Epithelial cell of proximal tubule (primary cell): ENCODE measurements at regions not wholly inside any gene's neighbourhood (a gene's known extent, or its start where the extent isn't known, plus 50 kb on each side); places are given as distances from the start of the nearest gene placed in this dataset.

Experiments
- DNase-seq: peaks from one replicate; pipeline ENCODE4 v3.0.0-alpha.2; 2011; ENCODE audit warnings: low read depth
- H3K4me3 ChIP-seq: 2 replicates; pipeline ENCODE4 v1.5.1; 2011; ENCODE audit warnings: low read depth, mild to moderate bottlenecking, low read length
- TF ChIP-seq, protein P1 (sequence below): conservative IDR thresholded peaks from 2 replicates; pipeline ENCODE4 v1.5.1; 2012; ENCODE audit warnings: low read depth, mild to moderate bottlenecking, low read length

DNA sequence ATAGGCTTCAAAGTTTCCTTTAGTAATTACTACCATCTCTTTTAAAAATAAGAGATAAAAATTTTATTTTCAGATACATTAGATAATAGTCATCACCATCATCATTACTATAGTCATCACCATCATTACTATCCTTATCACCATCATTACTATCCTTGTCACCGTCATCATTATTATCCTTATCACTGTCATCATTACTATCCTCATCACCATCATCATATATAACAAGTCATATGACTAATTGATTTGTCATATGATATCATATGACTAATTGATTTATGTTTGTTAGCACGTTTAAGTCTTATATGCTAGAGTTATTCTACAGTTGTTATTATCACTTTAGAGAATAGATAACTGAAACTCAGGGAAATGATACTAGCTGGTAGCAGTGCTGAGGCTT lies 382.1 kb upstream of the CDH18 start:
- TF ChIP-seq, protein P1, sequence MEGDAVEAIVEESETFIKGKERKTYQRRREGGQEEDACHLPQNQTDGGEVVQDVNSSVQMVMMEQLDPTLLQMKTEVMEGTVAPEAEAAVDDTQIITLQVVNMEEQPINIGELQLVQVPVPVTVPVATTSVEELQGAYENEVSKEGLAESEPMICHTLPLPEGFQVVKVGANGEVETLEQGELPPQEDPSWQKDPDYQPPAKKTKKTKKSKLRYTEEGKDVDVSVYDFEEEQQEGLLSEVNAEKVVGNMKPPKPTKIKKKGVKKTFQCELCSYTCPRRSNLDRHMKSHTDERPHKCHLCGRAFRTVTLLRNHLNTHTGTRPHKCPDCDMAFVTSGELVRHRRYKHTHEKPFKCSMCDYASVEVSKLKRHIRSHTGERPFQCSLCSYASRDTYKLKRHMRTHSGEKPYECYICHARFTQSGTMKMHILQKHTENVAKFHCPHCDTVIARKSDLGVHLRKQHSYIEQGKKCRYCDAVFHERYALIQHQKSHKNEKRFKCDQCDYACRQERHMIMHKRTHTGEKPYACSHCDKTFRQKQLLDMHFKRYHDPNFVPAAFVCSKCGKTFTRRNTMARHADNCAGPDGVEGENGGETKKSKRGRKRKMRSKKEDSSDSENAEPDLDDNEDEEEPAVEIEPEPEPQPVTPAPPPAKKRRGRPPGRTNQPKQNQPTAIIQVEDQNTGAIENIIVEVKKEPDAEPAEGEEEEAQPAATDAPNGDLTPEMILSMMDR, result no peak
- no peak overlapping the region for H3K4me3 ChIP-seq
- DNase-seq, result no peak

DNA sequence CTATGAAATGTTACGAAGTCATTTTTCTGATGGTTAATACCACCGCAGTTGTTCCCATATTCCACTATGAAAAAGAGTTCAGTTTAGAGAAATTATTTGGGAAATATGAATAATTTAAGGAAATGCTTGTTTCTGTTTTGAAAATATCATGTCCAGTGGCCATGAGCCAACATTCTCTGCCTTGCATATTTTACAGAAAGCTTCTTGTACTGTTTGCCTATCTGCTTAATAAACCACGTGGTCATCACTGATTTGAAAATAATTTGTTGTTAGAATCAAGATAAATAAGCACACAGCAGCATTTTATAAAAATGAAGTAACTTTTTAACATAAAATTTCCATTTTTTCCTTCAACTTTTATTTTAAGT lies 381.5 kb upstream of the CDH18 start:
- TF ChIP-seq, protein P1, result no peak
- DNase-seq, result no peak
- no peak overlapping the region for H3K4me3 ChIP-seq

DNA sequence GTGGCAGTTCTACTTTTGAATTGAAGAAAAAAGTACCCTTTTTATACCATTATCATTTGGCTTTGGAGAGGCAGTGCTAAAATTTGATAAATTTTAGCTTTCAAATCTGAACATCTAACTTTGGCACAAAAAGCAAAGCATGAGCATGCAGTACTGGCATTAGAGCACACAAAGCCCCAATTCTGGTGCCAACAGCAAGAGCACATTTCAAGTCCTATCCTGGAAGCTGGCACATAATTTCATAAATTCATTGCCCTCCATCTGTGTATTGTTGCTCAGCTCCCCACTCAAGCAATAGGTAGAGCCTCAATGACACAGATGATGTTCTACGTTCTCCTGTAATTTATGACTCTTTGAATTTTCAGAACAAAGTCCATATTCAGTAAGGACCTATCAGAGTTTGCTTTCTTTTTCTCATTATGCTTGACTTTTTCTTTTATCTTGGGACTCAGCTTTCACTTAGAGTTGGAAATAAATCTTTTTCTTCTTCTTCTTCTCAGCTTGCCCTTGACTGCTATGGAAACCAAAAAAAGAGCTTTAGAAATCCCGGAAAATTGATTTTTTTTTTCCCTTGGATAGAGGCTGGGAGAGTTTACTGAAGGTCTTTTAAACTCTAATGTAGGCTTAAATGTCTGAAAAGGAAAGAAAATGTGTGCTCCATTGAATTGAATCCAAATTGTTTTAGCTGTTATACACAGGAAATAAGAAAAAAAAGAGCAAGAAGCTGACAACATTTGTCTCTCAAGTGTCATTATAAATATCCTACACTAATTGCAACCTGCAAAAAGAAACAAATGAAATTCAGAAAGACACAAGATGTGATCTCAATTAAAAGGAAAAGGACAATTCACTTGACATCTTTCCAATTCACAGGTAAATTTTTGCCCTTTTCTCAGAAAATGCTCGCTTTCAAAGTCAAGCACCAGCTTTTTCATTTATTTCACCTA lies 380.8 kb upstream of the CDH18 start:
- TF ChIP-seq, protein P1, result no peak
- no peak for DNase-seq

DNA sequence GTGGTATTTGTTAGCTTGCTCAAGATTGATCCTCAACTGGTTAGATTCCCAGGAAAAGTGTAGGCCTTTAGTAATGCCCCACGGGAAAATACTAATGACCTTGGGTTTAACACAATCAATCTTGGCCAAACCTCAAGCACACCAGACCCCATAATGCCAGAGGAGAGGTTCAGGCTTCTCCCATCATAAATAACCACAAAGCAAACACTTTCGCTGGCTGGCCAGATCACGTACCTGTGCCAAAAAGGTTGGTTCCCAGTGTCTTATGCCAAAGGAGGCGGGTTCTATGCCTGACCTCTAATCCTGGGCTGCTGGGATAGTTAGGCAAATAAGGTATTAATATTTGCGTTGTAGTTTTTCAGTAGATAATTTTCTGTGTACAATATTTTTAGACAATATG lies 379.2 kb upstream of the CDH18 start:
- no peak for DNase-seq
- no peak overlapping the region for H3K4me3 ChIP-seq
- TF ChIP-seq, protein P1, result no peak

More for the DNA sequence above, 380.8 kb upstream of the CDH18 start:
- H3K4me3 ChIP-seq, result no peak overlapping the region

DNA sequence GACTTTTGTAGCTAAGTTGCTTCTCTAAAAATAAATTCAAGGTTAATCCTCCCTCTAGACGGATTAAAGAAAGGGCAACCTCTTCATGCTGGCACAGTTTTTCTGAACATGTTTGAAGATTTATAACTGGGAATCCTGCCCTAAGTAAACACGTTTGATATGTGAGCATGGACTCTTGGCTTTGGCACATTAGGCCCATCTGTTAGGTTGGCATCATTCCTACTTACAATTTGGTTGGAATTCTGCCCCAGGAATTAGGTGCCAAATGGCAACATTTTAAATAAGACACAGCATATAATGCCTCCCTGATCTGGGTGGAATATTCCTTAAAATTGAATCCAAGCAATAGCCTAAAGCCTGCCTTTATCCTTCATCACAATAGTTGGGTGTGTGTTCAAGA lies 372.3 kb upstream of the CDH18 start:
- TF ChIP-seq, protein P1, result no peak
- no peak for DNase-seq
- H3K4me3 ChIP-seq, result no peak overlapping the region

DNA sequence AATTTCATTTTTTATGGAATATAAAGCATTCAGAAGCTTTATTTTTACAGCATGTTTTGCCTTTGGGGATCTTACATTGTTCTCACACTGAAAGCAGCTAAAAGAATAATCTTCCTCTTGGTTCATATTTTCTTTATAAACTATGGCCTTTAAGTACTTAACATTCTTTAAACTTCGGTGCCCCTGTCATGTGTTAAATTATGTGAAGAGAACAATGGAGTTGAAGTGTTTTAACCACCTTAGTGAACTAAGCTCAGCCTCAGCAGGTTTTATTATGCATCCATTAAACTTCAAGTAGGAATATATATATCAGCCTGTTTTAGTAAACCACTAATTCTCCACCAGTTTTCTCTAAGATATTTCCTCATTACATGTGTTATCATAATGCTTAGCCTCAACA lies 371.4 kb upstream of the CDH18 start:
- DNase-seq, result no peak
- H3K4me3 ChIP-seq, result no peak overlapping the region
- TF ChIP-seq, protein P1, result no peak

DNA sequence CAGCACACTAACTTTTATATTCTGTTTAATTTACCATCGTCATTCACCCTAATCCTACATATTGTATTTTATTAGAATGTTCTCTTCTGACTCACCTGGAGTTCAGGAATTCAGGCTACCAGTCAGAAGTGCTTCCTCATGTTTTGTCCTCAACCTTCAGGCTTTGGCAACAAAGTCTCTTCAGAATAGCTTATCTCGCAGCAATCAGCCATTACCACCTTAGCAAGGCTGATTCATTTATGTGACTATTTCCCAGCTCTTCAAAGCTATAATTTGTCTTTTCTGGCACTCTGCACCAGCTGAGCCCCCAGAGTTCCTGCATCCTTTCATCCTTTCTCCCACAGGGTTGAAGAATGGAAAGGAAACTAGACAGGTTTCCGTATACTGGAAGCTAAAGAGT lies 365.5 kb upstream of the CDH18 start:
- TF ChIP-seq, protein P1, result no peak
- DNase-seq, result no peak
- no peak overlapping the region for H3K4me3 ChIP-seq
